ENCODE measurements at regions not wholly inside any gene's neighbourhood (a gene's known extent, or its start where the extent isn't known, plus 50 kb on each side); places are given as distances from the start of the nearest gene placed in this dataset.
"Not testable (repeated sequence)": the region's sequence is repeated elsewhere in the genome, so short reads cannot be mapped to it uniquely, and the experiment has no call there.

GRCh38 chr6:99141906-99142305 is 194.2 kb upstream of the FBXL4 start:
- H3K36me3 ChIP-seq (ENCODE audit: insufficient read depth, low read length); H3K9me3 ChIP-seq (ENCODE audit: control insufficient read depth in 1 of 2, low read length in 2 of 2); H3K27me3 ChIP-seq (ENCODE audit: insufficient read depth, low read length); H3K9me3 Mint-ChIP-seq; H3K36me3 Mint-ChIP-seq; H3K27me3 Mint-ChIP-seq; H3K4me1 ChIP-seq (ENCODE audit: insufficient read depth, low read length); DNase-seq; H3K4me3 Mint-ChIP-seq; H3K4me1 Mint-ChIP-seq; H3K27ac Mint-ChIP-seq; CTCF ChIA-PET (ENCODE audit: partially characterized antibody); H3K27ac ChIP-seq (ENCODE audit: low read depth, low read length); H3K4me3 ChIP-seq (ENCODE audit: low read length in 2 of 2); intact Hi-C loops (cut with micrococcal nuclease); POLR2A ChIA-PET (ENCODE audit: partially characterized antibody): not testable (repeated sequence)

GRCh38 chr6:99138445-99138844 is 190.7 kb upstream of the FBXL4 start:
- intact Hi-C loops (cut with micrococcal nuclease), result no loop called here
- H3K27me3 Mint-ChIP-seq, result peaks cover 2 to 5% of the 10 kb centered on the region in 2 donors
- Histone ChIP-seq H3K4me3 (ENCODE audit: low read length in 2 of 2) (no peak overlapping the region), H3K9me3 (ENCODE audit: control insufficient read depth in 1 of 2, low read length in 2 of 2) (no peaks in the 10 kb centered on the region), H3K36me3 (ENCODE audit: insufficient read depth, low read length) (no peaks in the 10 kb centered on the region), H3K4me1 (ENCODE audit: insufficient read depth, low read length) (no peaks in the 10 kb centered on the region), H3K27ac (ENCODE audit: low read depth, low read length) (no peak overlapping the region), H3K27me3 (ENCODE audit: insufficient read depth, low read length) (no peaks in the 10 kb centered on the region)
- H3K4me3 Mint-ChIP-seq, result no peak overlapping the region
- no peaks in the 10 kb centered on the region for H3K4me1 Mint-ChIP-seq
- DNase-seq, result no peak
- ChIA-PET CTCF (ENCODE audit: partially characterized antibody) (no interaction called here), POLR2A (ENCODE audit: partially characterized antibody) (no interaction called here)
- H3K27ac Mint-ChIP-seq, result no peak overlapping the region
- no peaks in the 10 kb centered on the region for H3K36me3 Mint-ChIP-seq
- H3K9me3 Mint-ChIP-seq, result peaks cover 0 to 4% (median 0%) of the 10 kb centered on the region in 8 donors

- ChIA-PET POLR2A (ENCODE audit: partially characterized antibody) (no interaction called here), CTCF (ENCODE audit: partially characterized antibody) (no interaction called here)
- Histone ChIP-seq H3K4me1 (ENCODE audit: insufficient read depth, low read length) (no peaks in the 10 kb centered on the region), H3K4me3 (ENCODE audit: low read length in 2 of 2) (no peak overlapping the region), H3K27ac (ENCODE audit: low read depth, low read length) (no peak overlapping the region), H3K27me3 (ENCODE audit: insufficient read depth, low read length) (no peaks in the 10 kb centered on the region), H3K36me3 (ENCODE audit: insufficient read depth, low read length) (no peaks in the 10 kb centered on the region), H3K9me3 (ENCODE audit: control insufficient read depth in 1 of 2, low read length in 2 of 2) (no peaks in the 10 kb centered on the region)
- intact Hi-C loops (cut with micrococcal nuclease), result no loop called here
- peaks cover 0 to 4% (median 0%) of the 10 kb centered on the region in 8 donors for H3K9me3 Mint-ChIP-seq
- no peak overlapping the region for H3K27ac Mint-ChIP-seq
- DNase-seq, result no peak
- no peak overlapping the region for H3K4me3 Mint-ChIP-seq
- no peaks in the 10 kb centered on the region for H3K36me3 Mint-ChIP-seq
- H3K4me1 Mint-ChIP-seq, result no peaks in the 10 kb centered on the region
- peaks cover 2 to 4% of the 10 kb centered on the region in 2 donors for H3K27me3 Mint-ChIP-seq
These were observed 189.6 kb upstream of the FBXL4 start for GRCh38 chr6:99137314-99137713.

- no peaks in the 10 kb centered on the region for H3K9me3 ChIP-seq (ENCODE audit: control insufficient read depth in 1 of 2, low read length in 2 of 2)
- ChIA-PET CTCF (ENCODE audit: partially characterized antibody) (no interaction called here), POLR2A (ENCODE audit: partially characterized antibody) (no interaction called here)
- no peak overlapping the region for H3K27ac ChIP-seq (ENCODE audit: low read depth, low read length)
- Mint-ChIP-seq H3K36me3 (no peaks in the 10 kb centered on the region), H3K27ac (no peak overlapping the region), H3K9me3 (peaks cover 0 to 4% (median 0%) of the 10 kb centered on the region in 8 donors), H3K27me3 (peaks cover 2 to 4% of the 10 kb centered on the region in 2 donors), H3K4me1 (no peaks in the 10 kb centered on the region), H3K4me3 (no peak overlapping the region)
- DNase-seq, result no peak
- H3K27me3 ChIP-seq (ENCODE audit: insufficient read depth, low read length), result no peaks in the 10 kb centered on the region
- H3K4me1 ChIP-seq (ENCODE audit: insufficient read depth, low read length), result no peaks in the 10 kb centered on the region
- no peak overlapping the region for H3K4me3 ChIP-seq (ENCODE audit: low read length in 2 of 2)
- no peaks in the 10 kb centered on the region for H3K36me3 ChIP-seq (ENCODE audit: insufficient read depth, low read length)
- intact Hi-C loops (cut with micrococcal nuclease), result no loop called here
These were observed 188.7 kb upstream of the FBXL4 start for GRCh38 chr6:99136488-99136887.

- H3K36me3 ChIP-seq (ENCODE audit: insufficient read depth, low read length), result no peaks in the 10 kb centered on the region
- no peak overlapping the region for H3K27ac ChIP-seq (ENCODE audit: low read depth, low read length)
- H3K4me1 ChIP-seq (ENCODE audit: insufficient read depth, low read length), result no peaks in the 10 kb centered on the region
- intact Hi-C loops (cut with micrococcal nuclease), result no loop called here
- Mint-ChIP-seq H3K27ac (no peak overlapping the region), H3K4me3 (no peak overlapping the region), H3K36me3 (no peaks in the 10 kb centered on the region), H3K27me3 (peaks cover 0 to 1% of the 10 kb centered on the region in 2 donors), H3K4me1 (no peaks in the 10 kb centered on the region), H3K9me3 (no peaks in the 10 kb centered on the region)
- H3K27me3 ChIP-seq (ENCODE audit: insufficient read depth, low read length), result no peaks in the 10 kb centered on the region
- no peaks in the 10 kb centered on the region for H3K9me3 ChIP-seq (ENCODE audit: control insufficient read depth in 1 of 2, low read length in 2 of 2)
- no peak for DNase-seq
- POLR2A ChIA-PET (ENCODE audit: partially characterized antibody), result no interaction called here
- CTCF ChIA-PET (ENCODE audit: partially characterized antibody), result no interaction called here
- no peak overlapping the region for H3K4me3 ChIP-seq (ENCODE audit: low read length in 2 of 2)
These were observed 184.4 kb upstream of the FBXL4 start for GRCh38 chr6:99132026-99132635.

GRCh38 chr6:99130897-99131873 is 183.4 kb upstream of the FBXL4 start:
- Histone ChIP-seq H3K27me3 (ENCODE audit: insufficient read depth, low read length) (no peaks in the 10 kb centered on the region), H3K36me3 (ENCODE audit: insufficient read depth, low read length) (no peaks in the 10 kb centered on the region), H3K4me1 (ENCODE audit: insufficient read depth, low read length) (no peaks in the 10 kb centered on the region), H3K9me3 (ENCODE audit: control insufficient read depth in 1 of 2, low read length in 2 of 2) (no peaks in the 10 kb centered on the region), H3K4me3 (ENCODE audit: low read length in 2 of 2) (no peak overlapping the region), H3K27ac (ENCODE audit: low read depth, low read length) (no peak overlapping the region)
- no peaks in the 10 kb centered on the region for H3K9me3 Mint-ChIP-seq
- intact Hi-C loops (cut with micrococcal nuclease), result no loop called here
- H3K36me3 Mint-ChIP-seq, result no peaks in the 10 kb centered on the region
- H3K27me3 Mint-ChIP-seq, result no peaks in the 10 kb centered on the region
- no peak overlapping the region for H3K27ac Mint-ChIP-seq
- H3K4me1 Mint-ChIP-seq, result no peaks in the 10 kb centered on the region
- H3K4me3 Mint-ChIP-seq, result no peak overlapping the region
- ChIA-PET CTCF (ENCODE audit: partially characterized antibody) (interaction anchor here (0.6 kb wide), 1 partner anchor 360 kb away, joined by 3 read pairs; no protein-coding TSS in a partner anchor), POLR2A (ENCODE audit: partially characterized antibody) (no interaction called here)
- no peak for DNase-seq

- Histone ChIP-seq H3K4me3 (ENCODE audit: low read length in 2 of 2) (no peak overlapping the region), H3K27me3 (ENCODE audit: insufficient read depth, low read length) (no peaks in the 10 kb centered on the region), H3K9me3 (ENCODE audit: control insufficient read depth in 1 of 2, low read length in 2 of 2) (no peaks in the 10 kb centered on the region), H3K36me3 (ENCODE audit: insufficient read depth, low read length) (no peaks in the 10 kb centered on the region), H3K4me1 (ENCODE audit: insufficient read depth, low read length) (no peaks in the 10 kb centered on the region), H3K27ac (ENCODE audit: low read depth, low read length) (no peak overlapping the region)
- intact Hi-C loops (cut with micrococcal nuclease), result no loop called here
- no peak overlapping the region for H3K27ac Mint-ChIP-seq
- H3K4me1 Mint-ChIP-seq, result no peaks in the 10 kb centered on the region
- H3K27me3 Mint-ChIP-seq, result no peaks in the 10 kb centered on the region
- POLR2A ChIA-PET (ENCODE audit: partially characterized antibody), result no interaction called here
- DNase-seq, result no peak
- H3K9me3 Mint-ChIP-seq, result no peaks in the 10 kb centered on the region
- H3K36me3 Mint-ChIP-seq, result no peaks in the 10 kb centered on the region
- H3K4me3 Mint-ChIP-seq, result no peak overlapping the region
- CTCF ChIA-PET (ENCODE audit: partially characterized antibody), result no interaction called here
These were observed 182.1 kb upstream of the FBXL4 start for GRCh38 chr6:99129835-99130234.
